Liver (tissue), 8 donors: ENCODE measurements at regions not wholly inside any gene's neighbourhood (a gene's known extent, or its start where the extent isn't known, plus 50 kb on each side); places are given as distances from the start of the nearest gene placed in this dataset.

Source experiments
- DNase-seq: peaks from one replicate; pipeline ENCODE4 v3.0.0-alpha.2; 2017; ENCODE audit warnings: low spot score
- H3K27ac ChIP-seq, 2 donors: one replicate each; pipeline ENCODE4 v1.7.0; 2013; ENCODE audit warnings: inconsistent platforms in 2 of 2, low read length in 2 of 2, control low read depth in 1 of 2, low read depth in 1 of 2, mild to moderate bottlenecking in 1 of 2
- H3K27me3 ChIP-seq, 4 donors: one replicate each; pipeline versions ENCODE4 v1.6.1 to v1.7.0; 2013; ENCODE audit warnings: low read length in 3 of 4, inconsistent platforms in 1 of 4, mild to moderate bottlenecking in 1 of 4, moderate library complexity in 1 of 4; ENCODE audit not compliant: control insufficient read depth in 4 of 4, insufficient read depth in 4 of 4
- H3K36me3 ChIP-seq, 4 donors: one replicate each; pipeline versions ENCODE4 v1.6.1 to v1.7.0; 2013; ENCODE audit warnings: low read length in 3 of 4, mild to moderate bottlenecking in 3 of 4, low read depth in 1 of 4, moderate library complexity in 1 of 4; ENCODE audit not compliant: control insufficient read depth in 4 of 4, insufficient read depth in 3 of 4
- H3K4me1 ChIP-seq, 4 donors: one replicate each; pipeline versions ENCODE4 v1.6.1 to v1.7.0; 2013; ENCODE audit warnings: low read length in 3 of 4, mild to moderate bottlenecking in 3 of 4, moderate library complexity in 1 of 4; ENCODE audit not compliant: control insufficient read depth in 4 of 4, insufficient read depth in 4 of 4
- H3K4me3 ChIP-seq, 3 donors: one replicate each; pipeline versions ENCODE4 v1.6.1 to v1.7.0; 2013; ENCODE audit warnings: low read length in 3 of 3, control low read depth in 1 of 3, low read depth in 1 of 3, mild to moderate bottlenecking in 1 of 3
- H3K9ac ChIP-seq, 2 donors: one replicate each; pipeline ENCODE4 v1.7.0; 2013; ENCODE audit warnings: low read length in 2 of 2, mild to moderate bottlenecking in 2 of 2, moderate library complexity in 2 of 2, control low read depth in 1 of 2, low read depth in 1 of 2
- H3K9me3 ChIP-seq, 4 donors: one replicate each; pipeline versions ENCODE4 v1.6.1 to v1.7.0; 2013; ENCODE audit warnings: low read length in 3 of 4; ENCODE audit not compliant: control insufficient read depth in 4 of 4
- EGR1 ChIP-seq, 2 donors: IDR thresholded peaks; 2 replicates each; pipeline ENCODE4 v1.6.1; 2016 to 2018; ENCODE audit warnings: antibody characterized with exemption in 2 of 2, low read depth in 2 of 2
- FOXA1 ChIP-seq: IDR thresholded peaks from 2 replicates; pipeline ENCODE4 v1.6.1; 2016; ENCODE audit warnings: antibody characterized with exemption
- FOXA2 ChIP-seq: IDR thresholded peaks from 2 replicates; pipeline ENCODE4 v1.6.1; 2016; ENCODE audit warnings: antibody characterized with exemption
- GABPA ChIP-seq, 2 donors: IDR thresholded peaks in 1 of 2; conservative IDR thresholded peaks in 1 of 2; 2 replicates each; pipeline ENCODE4 v1.6.1; 2016; ENCODE audit warnings: antibody characterized with exemption in 2 of 2, mild to moderate bottlenecking in 1 of 2, moderate library complexity in 1 of 2
- HNF4A ChIP-seq, 2 donors: conservative IDR thresholded peaks; 2 replicates each; pipeline ENCODE4 v1.6.1; 2016; ENCODE audit warnings: antibody characterized with exemption in 2 of 2, mild to moderate bottlenecking in 2 of 2
- HNF4G ChIP-seq: IDR thresholded peaks from 2 replicates; pipeline ENCODE4 v1.6.1; 2016; ENCODE audit warnings: antibody characterized with exemption
- JUND ChIP-seq, 2 donors: IDR thresholded peaks; 2 replicates each; pipeline ENCODE4 v1.6.1; 2016; ENCODE audit warnings: antibody characterized with exemption in 2 of 2
- RAD21 ChIP-seq, 2 donors: IDR thresholded peaks; 2 replicates each; pipeline ENCODE4 v1.6.1; 2016; ENCODE audit warnings: antibody characterized with exemption in 2 of 2, mild to moderate bottlenecking in 2 of 2
- RXRA ChIP-seq, 2 donors: IDR thresholded peaks; 2 replicates each; pipeline ENCODE4 v1.6.1; 2017 to 2018; ENCODE audit warnings: antibody characterized with exemption in 2 of 2, mild to moderate bottlenecking in 1 of 2
- SP1 ChIP-seq: IDR thresholded peaks from 2 replicates; pipeline ENCODE4 v1.6.1; 2018; ENCODE audit warnings: antibody characterized with exemption, mild to moderate bottlenecking
- TAF1 ChIP-seq: conservative IDR thresholded peaks from 2 replicates; pipeline ENCODE4 v1.6.1; 2016; ENCODE audit warnings: antibody characterized with exemption, mild to moderate bottlenecking
- whole genome bisulfite sequencing: extraction: QIAGEN DNeasy Blood & Tissue Kit; methylation state at CpG from one replicate; pipeline ENCODE4 v1.1.7; 2013; 5-methylcytosine and 5-hydroxymethylcytosine counted together
- TF ChIP-seq, protein P1 (sequence below): IDR thresholded peaks from 2 replicates; pipeline ENCODE4 v1.6.1; 2016; ENCODE audit warnings: antibody characterized with exemption
- TF ChIP-seq, protein P2 (sequence below): IDR thresholded peaks from 2 replicates; pipeline ENCODE4 v1.6.1; 2016; ENCODE audit warnings: antibody characterized with exemption
- TF ChIP-seq, protein P3 (sequence below): IDR thresholded peaks from 2 replicates; pipeline ENCODE4 v1.6.1; 2016; ENCODE audit warnings: antibody characterized with exemption
- TF ChIP-seq, protein P4 (sequence below): fragments of 150-350 bp; IDR thresholded peaks from 2 replicates; pipeline ENCODE4 v1.5.1; 2017; ENCODE audit warnings: improper control_type of control experiment, low read depth, low read length; ENCODE audit not compliant: missing input control
- donor health status: healthy.
- donor health status: healthy.
- donor health status: healthy.
- donor health status: healthy.
- donor health status: healthy.

DNA sequence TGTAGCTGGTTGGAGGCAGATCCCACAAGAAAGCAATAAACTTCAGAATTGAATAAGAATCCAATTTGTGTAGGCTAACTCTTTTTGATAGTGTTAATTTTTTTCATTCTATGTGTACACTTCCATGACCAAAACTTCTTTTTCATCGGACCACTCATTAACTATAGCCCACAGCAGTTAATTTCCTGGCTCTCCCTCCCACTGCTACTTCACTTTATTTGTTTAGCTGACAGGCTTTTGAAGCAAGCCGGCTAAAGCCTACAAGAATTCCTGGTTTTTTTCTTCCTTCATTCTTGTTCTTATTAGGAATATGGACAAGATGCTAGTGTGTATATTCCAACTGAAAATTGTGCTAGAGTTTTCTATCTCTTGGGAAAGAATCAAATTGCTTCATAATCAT is 329.2 kb upstream of the CCNH start:
- no peaks in the 10 kb centered on the region for H3K4me1 ChIP-seq
- TF ChIP-seq SP1 (no peak), RXRA (IDR thresholded peaks at IDR 0.05) (no peak), EGR1 (IDR thresholded peaks at IDR 0.05; ENCODE audit: low read depth in 2 of 2) (no peak), HNF4G (no peak), GABPA (IDR thresholded peaks at IDR 0.05 in 1 of 2, conservative IDR thresholded peaks at IDR 0.05 in 1 of 2) (no peak)
- TF ChIP-seq, protein P1, sequence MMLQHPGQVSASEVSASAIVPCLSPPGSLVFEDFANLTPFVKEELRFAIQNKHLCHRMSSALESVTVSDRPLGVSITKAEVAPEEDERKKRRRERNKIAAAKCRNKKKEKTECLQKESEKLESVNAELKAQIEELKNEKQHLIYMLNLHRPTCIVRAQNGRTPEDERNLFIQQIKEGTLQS = no peak
- DNase-seq = no peak
- H3K9me3 ChIP-seq = no peaks in the 10 kb centered on the region
- 15% methylated on average over 2 of the region's 2 CpGs for WGBS
- no peaks in the 10 kb centered on the region for H3K36me3 ChIP-seq
- H3K9ac ChIP-seq = no peak overlapping the region
- peaks cover 0 to 4% (median 0%) of the 10 kb centered on the region in 4 donors for H3K27me3 ChIP-seq
- H3K27ac ChIP-seq = no peak overlapping the region
- no peak overlapping the region for H3K4me3 ChIP-seq

DNA sequence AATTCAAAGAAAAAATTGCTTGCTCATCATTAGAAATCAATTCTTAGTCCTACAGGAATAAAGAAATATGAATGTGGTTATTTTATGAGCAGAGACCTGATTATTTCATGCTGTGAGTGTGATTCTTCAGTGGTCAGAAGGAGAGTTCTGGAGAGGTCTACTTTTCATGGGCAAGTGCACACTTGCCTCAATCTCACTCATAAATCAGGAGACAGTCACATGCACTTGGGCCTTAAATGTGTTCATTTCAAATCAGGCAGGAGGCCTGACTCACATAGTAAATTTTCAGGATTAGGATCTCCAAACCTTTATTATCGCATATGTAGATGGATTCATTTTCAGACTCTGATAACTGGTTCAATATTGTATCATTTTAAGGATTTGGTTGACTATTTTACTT is 323.2 kb upstream of the CCNH start:
- WGBS = 97% methylated on average over 1 of the region's 1 CpG
- TF ChIP-seq GABPA (IDR thresholded peaks at IDR 0.05 in 1 of 2, conservative IDR thresholded peaks at IDR 0.05 in 1 of 2) (no peak), RXRA (IDR thresholded peaks at IDR 0.05) (no peak), JUND (IDR thresholded peaks at IDR 0.05) (no peak), HNF4A (conservative IDR thresholded peaks at IDR 0.05) (no peak)
- TF ChIP-seq, protein P2, sequence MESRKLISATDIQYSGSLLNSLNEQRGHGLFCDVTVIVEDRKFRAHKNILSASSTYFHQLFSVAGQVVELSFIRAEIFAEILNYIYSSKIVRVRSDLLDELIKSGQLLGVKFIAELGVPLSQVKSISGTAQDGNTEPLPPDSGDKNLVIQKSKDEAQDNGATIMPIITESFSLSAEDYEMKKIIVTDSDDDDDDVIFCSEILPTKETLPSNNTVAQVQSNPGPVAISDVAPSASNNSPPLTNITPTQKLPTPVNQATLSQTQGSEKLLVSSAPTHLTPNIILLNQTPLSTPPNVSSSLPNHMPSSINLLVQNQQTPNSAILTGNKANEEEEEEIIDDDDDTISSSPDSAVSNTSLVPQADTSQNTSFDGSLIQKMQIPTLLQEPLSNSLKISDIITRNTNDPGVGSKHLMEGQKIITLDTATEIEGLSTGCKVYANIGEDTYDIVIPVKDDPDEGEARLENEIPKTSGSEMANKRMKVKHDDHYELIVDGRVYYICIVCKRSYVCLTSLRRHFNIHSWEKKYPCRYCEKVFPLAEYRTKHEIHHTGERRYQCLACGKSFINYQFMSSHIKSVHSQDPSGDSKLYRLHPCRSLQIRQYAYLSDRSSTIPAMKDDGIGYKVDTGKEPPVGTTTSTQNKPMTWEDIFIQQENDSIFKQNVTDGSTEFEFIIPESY = no peak

DNA sequence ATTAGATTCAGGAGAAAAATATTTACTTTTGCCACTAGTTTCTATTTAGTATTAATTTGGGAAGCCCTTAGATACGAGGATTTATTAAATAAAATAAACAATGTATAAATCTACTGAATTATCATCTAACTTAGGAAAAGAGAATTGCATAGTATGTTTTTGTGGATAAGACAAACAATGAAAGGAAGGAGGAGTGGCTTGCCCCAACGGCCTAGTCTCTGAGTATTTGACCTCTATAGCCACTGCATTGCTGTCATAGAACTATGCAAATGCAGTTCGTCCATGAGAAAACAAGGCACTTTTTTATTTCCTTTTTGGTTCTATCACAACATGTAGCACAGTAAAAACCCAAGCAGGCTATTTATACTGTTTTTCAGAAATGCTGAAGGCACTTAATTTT is 321.2 kb upstream of the CCNH start:
- WGBS = 33% methylated on average over 3 of the region's 3 CpGs
- TF ChIP-seq, protein P3, sequence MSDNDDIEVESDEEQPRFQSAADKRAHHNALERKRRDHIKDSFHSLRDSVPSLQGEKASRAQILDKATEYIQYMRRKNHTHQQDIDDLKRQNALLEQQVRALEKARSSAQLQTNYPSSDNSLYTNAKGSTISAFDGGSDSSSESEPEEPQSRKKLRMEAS = no peak
- TF ChIP-seq RAD21 (IDR thresholded peaks at IDR 0.05) (no peak), FOXA1 (no peak), FOXA2 (no peak), HNF4A (conservative IDR thresholded peaks at IDR 0.05) (no peak), JUND (IDR thresholded peaks at IDR 0.05) (no peak), RXRA (IDR thresholded peaks at IDR 0.05) (no peak), EGR1 (IDR thresholded peaks at IDR 0.05; ENCODE audit: low read depth in 2 of 2) (no peak), TAF1 (no peak)
- TF ChIP-seq, protein P2 = no peak
- TF ChIP-seq, protein P1 = no peak
- TF ChIP-seq, protein P4, sequence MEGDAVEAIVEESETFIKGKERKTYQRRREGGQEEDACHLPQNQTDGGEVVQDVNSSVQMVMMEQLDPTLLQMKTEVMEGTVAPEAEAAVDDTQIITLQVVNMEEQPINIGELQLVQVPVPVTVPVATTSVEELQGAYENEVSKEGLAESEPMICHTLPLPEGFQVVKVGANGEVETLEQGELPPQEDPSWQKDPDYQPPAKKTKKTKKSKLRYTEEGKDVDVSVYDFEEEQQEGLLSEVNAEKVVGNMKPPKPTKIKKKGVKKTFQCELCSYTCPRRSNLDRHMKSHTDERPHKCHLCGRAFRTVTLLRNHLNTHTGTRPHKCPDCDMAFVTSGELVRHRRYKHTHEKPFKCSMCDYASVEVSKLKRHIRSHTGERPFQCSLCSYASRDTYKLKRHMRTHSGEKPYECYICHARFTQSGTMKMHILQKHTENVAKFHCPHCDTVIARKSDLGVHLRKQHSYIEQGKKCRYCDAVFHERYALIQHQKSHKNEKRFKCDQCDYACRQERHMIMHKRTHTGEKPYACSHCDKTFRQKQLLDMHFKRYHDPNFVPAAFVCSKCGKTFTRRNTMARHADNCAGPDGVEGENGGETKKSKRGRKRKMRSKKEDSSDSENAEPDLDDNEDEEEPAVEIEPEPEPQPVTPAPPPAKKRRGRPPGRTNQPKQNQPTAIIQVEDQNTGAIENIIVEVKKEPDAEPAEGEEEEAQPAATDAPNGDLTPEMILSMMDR = no peak
- no peaks in the 10 kb centered on the region for H3K9me3 ChIP-seq
- no peaks in the 10 kb centered on the region for H3K4me1 ChIP-seq
- H3K4me3 ChIP-seq = no peak overlapping the region
- H3K36me3 ChIP-seq = no peaks in the 10 kb centered on the region
- peaks cover 0 to 8% (median 0%) of the 10 kb centered on the region in 4 donors for H3K27me3 ChIP-seq
- DNase-seq = no peak
- no peak overlapping the region for H3K27ac ChIP-seq
- H3K9ac ChIP-seq = no peak overlapping the region

More for the DNA sequence above, 323.2 kb upstream of the CCNH start:
- Histone ChIP-seq H3K9ac (no peak overlapping the region), H3K4me3 (no peak overlapping the region), H3K27ac (no peak overlapping the region), H3K27me3 (peaks cover 0 to 6% (median 0%) of the 10 kb centered on the region in 4 donors), H3K9me3 (no peaks in the 10 kb centered on the region), H3K4me1 (no peaks in the 10 kb centered on the region), H3K36me3 (no peaks in the 10 kb centered on the region)
- DNase-seq = no peak
